Sciatic nerve (tissue), 2 donors: ENCODE measurements at regions not wholly inside any gene's neighbourhood (a gene's known extent, or its start where the extent isn't known, plus 50 kb on each side); places are given as distances from the start of the nearest gene placed in this dataset.
A peak's percentile ranks its signal among the peaks of the same experiment; 100 is the strongest.
"Not testable (repeated sequence)": the region's sequence is repeated elsewhere in the genome, so short reads cannot be mapped to it uniquely, and the experiment has no call there.

Experiments
- ATAC-seq: fragments of 200-7000 bp; cut with Tn5 transposase; one replicate; pipeline ENCODE4 v1.9.1; 2020; ENCODE audit warnings: mild to moderate bottlenecking, moderate library complexity
- DNase-seq: peaks from one replicate; pipeline ENCODE4 v3.0.0-alpha.2; 2020; ENCODE audit warnings: low spot score
- intact Hi-C: fragments of 100-400 bp; cut with DNase I; formaldehyde crosslinking; loops from one replicate; pipeline ENCODE4 v1.14.2; 2022
- donor health status: DM: no; HTN: no; CAD: no.
- donor health status: DM: no; HTN: no; CAD: no.

GRCh38 chr13:67990868-67991267 lies 760.7 kb upstream of the PCDH9 start:
- intact Hi-C loops, result loop anchor here (2.0 to 5.0 kb wide), 2 partner anchors 34 to 756 kb away; no protein-coding TSS in a partner anchor
- DNase-seq, result no peak
- ATAC-seq, result no peak

GRCh38 chr13:67986234-67986633 lies 756.1 kb upstream of the PCDH9 start:
- DNase-seq, result no peak
- intact Hi-C loops, result loop anchor here (1.0 kb wide), 1 partner anchor 20 kb away; no protein-coding TSS in a partner anchor
- no peak for ATAC-seq

DNA sequence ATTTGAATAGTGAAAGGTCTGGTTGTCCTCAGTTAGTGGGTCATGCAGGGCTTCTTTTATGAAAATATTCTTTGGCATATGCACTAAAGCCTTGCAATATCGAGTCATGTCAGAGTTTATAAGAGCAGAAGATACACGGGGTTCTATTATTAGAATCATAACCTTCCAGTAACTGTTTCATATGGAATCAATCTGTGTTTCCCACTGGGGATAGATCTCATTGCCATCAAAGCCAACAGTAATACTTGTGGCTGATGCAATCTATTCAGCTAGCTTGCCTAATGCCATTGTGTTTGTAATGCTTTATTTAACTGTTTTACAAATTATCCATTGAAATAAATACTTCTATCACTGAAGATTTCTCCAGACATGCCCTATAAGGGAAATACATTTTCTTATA lies 746.9 kb upstream of the PCDH9 start:
- ATAC-seq, result no peak
- DNase-seq, result no peak
- intact Hi-C loops, result no loop called here

GRCh38 chr13:67971291-67971690 lies 741.2 kb upstream of the PCDH9 start:
- no peak for DNase-seq
- no peak for ATAC-seq
- intact Hi-C loops, result no loop called here

- no peak for ATAC-seq
- DNase-seq, result no peak
- intact Hi-C loops, result no loop called here
Observed at GRCh38 chr13:67967031-67967430, 736.9 kb upstream of the PCDH9 start.

DNA sequence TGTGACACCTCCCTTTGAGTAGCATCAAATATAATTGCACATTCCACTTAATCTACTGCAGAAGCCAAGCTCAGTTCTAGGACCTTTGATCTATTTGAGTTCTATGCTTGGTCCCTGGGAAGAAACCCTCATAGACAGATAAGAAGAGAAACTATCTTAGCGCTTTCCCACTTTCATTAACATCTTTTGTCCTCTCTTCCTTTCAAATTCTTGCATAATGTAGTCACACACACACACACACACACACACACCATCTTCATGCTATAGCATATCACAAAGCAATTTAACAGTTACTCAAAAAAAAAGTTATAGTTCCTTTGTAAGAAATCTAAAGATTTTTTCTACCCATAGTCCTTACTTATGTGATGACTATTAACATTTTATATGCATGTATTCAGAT lies 735.9 kb upstream of the PCDH9 start:
- intact Hi-C loops, result loop anchor here (1.0 kb wide), 1 partner anchor 20 kb away; no protein-coding TSS in a partner anchor
- ATAC-seq (no peak), DNase-seq (no peak)

- ATAC-seq, result no peak
- intact Hi-C loops, result no loop called here
- DNase-seq, result no peak
Observed at GRCh38 chr13:67964986-67965385, 734.9 kb upstream of the PCDH9 start.

GRCh38 chr13:67964091-67964490 lies 734.0 kb upstream of the PCDH9 start:
- ATAC-seq, result no peak
- intact Hi-C loops, result no loop called here

DNA sequence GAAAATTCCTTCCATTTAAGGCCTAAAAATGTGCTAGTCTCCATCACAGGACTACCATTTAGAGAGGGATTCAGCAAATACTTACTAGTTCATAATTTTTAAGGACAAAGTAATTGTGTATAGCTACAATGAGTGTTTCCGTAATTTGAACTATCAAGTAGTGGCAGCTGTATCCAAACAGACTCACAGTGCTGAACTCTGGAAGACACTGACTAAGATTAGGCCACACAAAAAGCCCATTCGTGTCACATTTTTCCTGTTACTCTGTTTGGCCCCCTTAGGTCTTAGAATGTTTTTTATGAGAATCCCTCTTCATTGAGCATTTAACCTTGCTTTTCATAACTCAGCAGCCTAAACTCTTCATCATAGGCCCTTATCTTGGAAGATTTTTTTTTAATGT lies 731.2 kb upstream of the PCDH9 start:
- no peak for DNase-seq

More at GRCh38 chr13:67964091-67964490, 734.0 kb upstream of the PCDH9 start:
- no peak for DNase-seq

DNA sequence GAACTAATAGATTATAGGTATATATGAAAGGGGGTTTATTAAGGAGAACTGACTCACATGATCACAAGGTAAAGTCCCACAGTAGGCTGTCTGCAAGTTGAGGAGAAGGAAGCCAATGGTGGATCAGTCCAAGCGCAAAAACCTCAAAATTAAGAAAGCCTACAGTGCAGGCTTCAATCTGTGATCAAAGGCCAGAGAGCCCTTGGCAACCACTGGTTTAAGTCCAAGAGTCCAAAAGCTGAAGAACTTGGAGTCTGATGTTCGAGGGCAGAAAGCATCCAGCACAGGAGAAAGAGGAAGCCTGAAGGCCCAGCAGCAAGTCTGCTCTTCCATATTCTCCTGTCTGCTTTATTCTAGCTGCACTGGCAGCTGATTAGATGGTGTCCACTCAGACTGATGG lies 721.3 kb upstream of the PCDH9 start:
- intact Hi-C loops, result no loop called here
- no peak for DNase-seq
- ATAC-seq, result no peak

More for the DNA sequence above, 731.2 kb upstream of the PCDH9 start:
- intact Hi-C loops, result no loop called here
- no peak for ATAC-seq

DNA sequence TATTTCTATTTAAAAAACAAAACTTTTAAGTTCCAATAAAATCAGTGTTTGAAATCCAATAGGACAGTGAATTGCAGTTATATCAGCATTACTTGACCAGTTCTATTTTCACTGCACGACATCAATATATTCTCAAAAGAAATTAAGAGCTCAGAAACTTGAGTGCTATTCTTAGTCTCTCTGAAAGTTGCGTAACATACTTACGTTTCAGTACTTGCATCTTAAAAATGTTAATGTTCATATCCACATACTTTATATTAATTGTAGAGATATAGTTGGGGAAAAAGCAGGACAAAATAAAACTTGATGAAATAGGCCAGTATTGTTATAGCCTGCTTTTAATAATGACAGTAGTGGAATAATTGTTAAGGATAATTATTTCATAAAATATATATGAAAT lies 720.5 kb upstream of the PCDH9 start:
- DNase-seq, result no peak
- intact Hi-C loops, result no loop called here
- no peak for ATAC-seq

DNA sequence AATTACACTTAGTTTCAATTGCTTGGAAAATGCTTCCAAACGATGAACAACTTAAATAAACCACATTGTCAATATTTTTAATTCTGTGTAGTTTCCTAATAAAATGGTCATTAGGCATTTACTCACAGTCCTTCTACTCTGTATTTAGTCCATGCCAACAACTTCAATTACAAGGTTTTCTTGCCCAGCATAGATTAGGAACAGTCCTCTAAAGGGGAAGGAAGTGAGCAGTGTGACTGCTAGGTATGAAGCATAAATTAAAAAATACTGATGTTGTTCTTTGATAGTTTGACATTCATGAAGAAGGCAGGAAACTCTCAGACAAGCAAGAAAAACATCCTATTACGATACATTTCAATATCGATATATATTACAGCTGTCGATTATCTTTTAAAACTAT lies 716.0 kb upstream of the PCDH9 start:
- ATAC-seq (no peak), DNase-seq (no peak)
- intact Hi-C loops, result no loop called here

DNA sequence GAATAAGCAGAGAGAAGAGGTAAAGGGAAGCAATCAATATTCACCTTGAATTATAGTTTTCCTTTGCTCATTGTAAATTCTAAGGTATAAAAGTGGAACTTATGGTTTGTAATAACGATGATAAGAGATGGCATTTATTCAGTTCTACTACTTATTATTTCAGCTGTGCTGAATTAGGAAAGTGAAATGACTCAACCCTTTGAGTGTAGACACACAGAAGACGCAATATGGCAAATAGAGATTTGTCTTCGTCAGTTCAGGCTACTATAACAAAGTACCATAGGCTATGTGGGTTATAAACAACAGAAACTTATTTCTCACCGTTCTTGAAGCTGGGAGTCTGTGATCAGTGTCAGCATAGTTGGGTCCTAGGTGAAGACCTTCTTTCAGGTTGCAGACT lies 713.0 kb upstream of the PCDH9 start:
- intact Hi-C loops, result no loop called here
- no peak for ATAC-seq
- DNase-seq, result no peak

- DNase-seq (no peak), ATAC-seq (no peak)
- intact Hi-C loops, result no loop called here
Observed at GRCh38 chr13:67935626-67936025, 705.5 kb upstream of the PCDH9 start.

DNA sequence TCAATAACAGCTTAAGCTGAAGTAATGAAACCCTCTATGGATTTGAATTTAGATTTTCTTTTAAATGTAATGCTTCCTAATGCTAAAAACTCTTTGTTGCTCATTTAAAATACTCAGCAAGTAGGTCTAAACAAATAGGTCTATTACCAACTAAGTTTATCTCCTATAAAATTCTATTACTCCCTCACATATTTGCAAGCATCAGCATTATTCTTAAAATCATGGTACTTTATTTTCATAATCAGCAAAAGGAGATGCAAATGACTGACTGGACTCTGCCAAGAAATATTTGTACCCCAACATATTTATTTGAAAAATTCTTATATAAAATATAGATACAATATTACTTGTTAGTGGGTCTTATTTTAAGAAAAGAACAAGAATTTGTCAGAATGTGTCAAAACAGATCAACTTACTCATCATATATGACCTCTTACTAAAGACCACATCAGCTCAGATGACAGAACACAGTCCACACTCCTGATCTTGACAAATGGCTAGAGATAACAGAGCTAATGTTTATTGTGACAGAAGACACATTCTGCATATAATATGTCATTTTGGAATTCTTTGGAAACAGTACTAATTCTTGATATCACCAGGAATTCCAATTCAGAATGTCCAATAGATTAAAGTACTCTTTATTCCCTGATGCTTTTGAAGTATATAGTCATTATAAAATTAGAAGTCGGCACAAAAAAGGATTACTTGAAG lies 704.6 kb upstream of the PCDH9 start:
- ATAC-seq (no peak), DNase-seq (no peak)
- intact Hi-C loops, result no loop called here

DNA sequence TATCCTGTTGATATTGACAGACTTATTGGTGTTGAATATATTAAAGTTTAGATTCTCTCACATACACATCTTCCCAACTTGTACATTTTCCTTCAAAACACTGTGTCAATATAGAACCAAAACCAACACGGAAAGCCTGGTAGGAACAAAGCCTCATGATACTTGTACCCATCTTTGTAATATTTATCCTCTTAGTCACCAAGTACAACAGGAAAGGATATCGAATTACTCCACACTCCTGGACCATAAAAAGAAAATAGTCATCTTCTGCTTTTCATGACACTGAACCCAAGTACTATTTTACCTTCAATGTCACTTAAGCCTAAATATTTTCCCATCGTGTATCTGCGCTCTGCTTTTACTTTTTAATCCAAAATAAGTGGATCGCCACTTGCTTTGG lies 702.9 kb upstream of the PCDH9 start:
- intact Hi-C loops, result no loop called here
- no peak for DNase-seq

GRCh38 chr13:67917291-67917987 lies 687.3 kb upstream of the PCDH9 start:
- no peak for DNase-seq
- intact Hi-C loops, result no loop called here
- no peak for ATAC-seq

More for the DNA sequence above, 702.9 kb upstream of the PCDH9 start:
- ATAC-seq, result no peak

DNA sequence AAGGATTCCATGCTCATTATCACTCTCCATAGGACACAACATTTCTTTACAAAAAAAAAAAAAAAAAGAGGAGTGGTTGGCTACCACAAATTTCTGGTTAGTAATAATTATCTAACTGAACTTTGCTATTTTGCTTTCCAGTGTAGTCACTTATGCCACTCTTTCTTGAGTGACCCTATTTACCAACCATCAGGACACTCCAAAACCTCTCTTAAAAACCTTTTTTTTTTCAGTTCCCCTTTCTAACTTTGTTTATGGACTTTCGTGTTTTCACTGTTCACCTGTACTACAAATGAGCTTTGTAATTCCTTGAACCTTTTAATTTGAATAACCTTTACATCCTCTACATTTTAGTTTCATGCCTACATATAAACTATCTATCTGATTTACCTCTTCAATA lies 686.5 kb upstream of the PCDH9 start:
- intact Hi-C loops, result no loop called here
- DNase-seq (no peak), ATAC-seq (no peak)

GRCh38 chr13:67914535-67914934 lies 684.4 kb upstream of the PCDH9 start:
- DNase-seq (no peak), ATAC-seq (peak; percentile 20)
- intact Hi-C loops, result no loop called here

DNA sequence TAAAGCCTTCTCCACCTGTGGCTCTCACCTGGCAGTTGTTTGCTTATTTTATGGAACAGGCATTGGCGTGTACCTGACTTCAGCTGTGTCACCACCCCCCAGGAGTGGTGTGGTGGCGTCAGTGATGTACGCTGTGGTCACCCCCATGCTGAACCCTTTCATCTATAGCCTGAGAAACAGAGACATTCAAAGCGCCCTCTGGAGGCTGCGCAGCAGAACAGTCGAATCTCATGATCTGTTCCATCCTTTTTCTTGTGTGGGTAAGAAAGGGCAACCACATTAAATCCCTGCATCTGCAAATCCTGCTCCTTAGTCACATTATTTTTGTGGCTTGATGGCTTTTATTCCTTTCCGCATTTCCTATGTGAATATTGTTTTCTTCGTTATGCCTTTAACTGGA lies 672.8 kb upstream of the PCDH9 start:
- intact Hi-C loops, ATAC-seq, DNase-seq: not testable (repeated sequence)

- no peak for ATAC-seq
- intact Hi-C loops, result no loop called here
- no peak for DNase-seq
Observed at GRCh38 chr13:67880916-67881315, 650.8 kb upstream of the PCDH9 start.
